Liver (tissue), 3 donors: ENCODE measurements at regions not wholly inside any gene's neighbourhood (a gene's known extent, or its start where the extent isn't known, plus 50 kb on each side); places are given as distances from the start of the nearest gene placed in this dataset.

Experiments
- ATF3 ChIP-seq: IDR thresholded peaks from 2 replicates; pipeline ENCODE4 v1.6.1; 2016; ENCODE audit warnings: antibody characterized with exemption
- CTCF ChIP-seq: fragments of 150-350 bp; IDR thresholded peaks from 2 replicates; pipeline ENCODE4 v1.5.1; 2017; ENCODE audit warnings: improper control_type of control experiment, low read depth, low read length; ENCODE audit not compliant: missing input control
- FOXA1 ChIP-seq: IDR thresholded peaks from 2 replicates; pipeline ENCODE4 v1.6.1; 2016; ENCODE audit warnings: antibody characterized with exemption
- FOXA2 ChIP-seq: IDR thresholded peaks from 2 replicates; pipeline ENCODE4 v1.6.1; 2016; ENCODE audit warnings: antibody characterized with exemption
- HNF4G ChIP-seq: IDR thresholded peaks from 2 replicates; pipeline ENCODE4 v1.6.1; 2016; ENCODE audit warnings: antibody characterized with exemption
- JUND ChIP-seq, 2 donors: IDR thresholded peaks; 2 replicates each; pipeline ENCODE4 v1.6.1; 2016; ENCODE audit warnings: antibody characterized with exemption in 2 of 2
- TF ChIP-seq, protein P1 (sequence below): IDR thresholded peaks from 2 replicates; pipeline ENCODE4 v1.6.1; 2016; ENCODE audit warnings: antibody characterized with exemption
- donor health status: healthy.
- donor health status: healthy.

- no peak for TF ChIP-seq CTCF
- no peak for TF ChIP-seq HNF4G
- TF ChIP-seq FOXA2 = no peak
- TF ChIP-seq ATF3 = no peak
- no peak for TF ChIP-seq FOXA1
- TF ChIP-seq, protein P1, sequence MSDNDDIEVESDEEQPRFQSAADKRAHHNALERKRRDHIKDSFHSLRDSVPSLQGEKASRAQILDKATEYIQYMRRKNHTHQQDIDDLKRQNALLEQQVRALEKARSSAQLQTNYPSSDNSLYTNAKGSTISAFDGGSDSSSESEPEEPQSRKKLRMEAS = no peak
- TF ChIP-seq JUND (IDR thresholded peaks at IDR 0.05) = no peak
Measured at GRCh38 chr13:38518328-38518727, 168.5 kb upstream of the FREM2 start.
